Transverse colon (tissue), 4 donors: ENCODE measurements at regions not wholly inside any gene's neighbourhood (a gene's known extent, or its start where the extent isn't known, plus 50 kb on each side); places are given as distances from the start of the nearest gene placed in this dataset.

Experiments used
- DNase-seq: peaks from one replicate; pipeline ENCODE4 v3.0.0-alpha.2; 2019
- H3K27ac ChIP-seq, 4 donors: fragments of 200-600 bp; sonication (generic); 2 replicates each; pipeline ENCODE4 v1.5.1; 2016 to 2018; ENCODE audit warnings: inconsistent platforms in 4 of 4
- H3K27me3 ChIP-seq: fragments of 200-600 bp; sonication (generic); 2 replicates; pipeline ENCODE4 v1.5.1; 2017; ENCODE audit warnings: inconsistent platforms
- H3K36me3 ChIP-seq, 4 donors: fragments of 200-600 bp; sonication (generic); 2 replicates each; pipeline ENCODE4 v1.5.1; 2017 to 2019; ENCODE audit warnings: inconsistent platforms in 4 of 4
- H3K4me1 ChIP-seq, 4 donors: fragments of 200-600 bp; sonication (generic); 2 replicates each; pipeline ENCODE4 v1.5.1; 2017 to 2020; ENCODE audit warnings: inconsistent platforms in 4 of 4
- H3K4me3 ChIP-seq, 4 donors: fragments of 200-600 bp; sonication (generic); 1 replicate in 1 of 4; 2 replicates in 3 of 4; pipeline versions ENCODE4 v1.5.1 to v1.6.1; 2017 to 2019; ENCODE audit warnings: inconsistent platforms in 4 of 4
- H3K9me3 ChIP-seq, 2 donors: fragments of 200-600 bp; sonication (generic); 2 replicates each; pipeline ENCODE4 v1.5.1; 2017 to 2019; ENCODE audit warnings: inconsistent platforms in 2 of 2
- CTCF ChIP-seq, 5 experiments: fragments of 200-600 bp in 3 of 5; fragments of 450-650 bp in 2 of 5; sonication (generic) in 3 of 5; IDR thresholded peaks; 1 replicate in 2 of 5; 2 replicates in 3 of 5; pipeline ENCODE4 v1.5.1; 2016 to 2017; ENCODE audit warnings: antibody characterized with exemption in 5 of 5, inconsistent platforms in 3 of 5, mild to moderate bottlenecking in 2 of 5, moderate library complexity in 1 of 5
- EP300 ChIP-seq: sonication (generic); formaldehyde crosslinking; IDR thresholded peaks from one replicate; pipeline ENCODE4 v1.6.1; 2017; ENCODE audit warnings: antibody characterized with exemption, low read depth
- POLR2A ChIP-seq: fragments of 450-650 bp; IDR thresholded peaks from one replicate; pipeline ENCODE4 v1.6.1; 2016; ENCODE audit warnings: antibody characterized with exemption, mild to moderate bottlenecking, moderate library complexity
- POLR2AphosphoS5 ChIP-seq, 3 donors: sonication (generic); formaldehyde crosslinking; IDR thresholded peaks; one replicate each; pipeline ENCODE4 v1.6.1; 2016; ENCODE audit warnings: antibody characterized with exemption in 3 of 3
- WGBS, 2 donors: methylation state at CpG; one replicate each; pipeline ENCODE4 v1.1.5; 2018; ENCODE audit warnings: low coverage in 1 of 2; 5-methylcytosine and 5-hydroxymethylcytosine counted together
- in situ Hi-C, 4 donors: fragments of 200-750 bp; cut with MboI; loops; one replicate each; pipeline versions ENCODE4 v1.15.0 to v1.15.1; 2017; ENCODE audit warnings: low sequenced_read_pairs in 3 of 4, low pct_ligation_motif_present in 1 of 4, low pct_unique_long_range_greater_than_20kb in 1 of 4
- intact Hi-C: fragments of 100-400 bp; cut with DNase I; formaldehyde crosslinking; loops from one replicate; pipeline ENCODE4 v1.15.1; 2023; ENCODE audit warnings: low total_unique reads

- intact Hi-C loops (no loop called here), in situ Hi-C loops (no loop called here)
- Histone ChIP-seq H3K36me3 (no peaks in the 10 kb centered on the region), H3K4me1 (no peaks in the 10 kb centered on the region), H3K27me3 (no peaks in the 10 kb centered on the region), H3K27ac (no peak overlapping the region), H3K9me3 (no peaks in the 10 kb centered on the region), H3K4me3 (no peak overlapping the region)
- DNase-seq: no peak
- TF ChIP-seq POLR2A (no peak), CTCF (IDR thresholded peaks at IDR 0.05) (no peak), EP300 (no peak), POLR2AphosphoS5 (IDR thresholded peaks at IDR 0.05) (no peak)
- 52 to 67% methylated on average over 2 of the region's 2 CpGs for WGBS, 2 donors
Measured at GRCh38 chr3:176683382-176683781, 513.9 kb downstream of the TBL1XR1 start.

- H3K4me1 ChIP-seq: no peaks in the 10 kb centered on the region
- no peak for DNase-seq
- H3K4me3 ChIP-seq: no peak overlapping the region
- WGBS, 2 donors: 22 to 38% methylated on average over 7 to 8 of the region's 8 CpGs
- H3K36me3 ChIP-seq: no peaks in the 10 kb centered on the region
- H3K9me3 ChIP-seq: peaks cover 0 to 4% of the 10 kb centered on the region in 2 donors
- no peak for TF ChIP-seq EP300
- no peak for TF ChIP-seq CTCF (IDR thresholded peaks at IDR 0.05)
- TF ChIP-seq POLR2A: no peak
- no peak for TF ChIP-seq POLR2AphosphoS5 (IDR thresholded peaks at IDR 0.05)
- H3K27me3 ChIP-seq: no peaks in the 10 kb centered on the region
- intact Hi-C loops: loop anchor here (5.0 kb wide), 1 partner anchor 152 kb away; no protein-coding TSS in a partner anchor
- in situ Hi-C loops: no loop called here
- no peak overlapping the region for H3K27ac ChIP-seq
Measured at GRCh38 chr3:176663837-176664831, 533.1 kb downstream of the TBL1XR1 start.

- Histone ChIP-seq H3K36me3 (no peaks in the 10 kb centered on the region), H3K9me3 (no peaks in the 10 kb centered on the region), H3K27me3 (no peaks in the 10 kb centered on the region), H3K4me3 (no peak overlapping the region), H3K27ac (no peak overlapping the region), H3K4me1 (no peaks in the 10 kb centered on the region)
- WGBS, 2 donors: 40 to 65% methylated on average over 1 of the region's 1 CpG
- DNase-seq: no peak
- no peak for TF ChIP-seq POLR2AphosphoS5 (IDR thresholded peaks at IDR 0.05)
- TF ChIP-seq EP300: no peak
- no peak for TF ChIP-seq POLR2A
- TF ChIP-seq CTCF (IDR thresholded peaks at IDR 0.05): no peak
- intact Hi-C loops: loop anchor here (5.0 kb wide), 1 partner anchor 151 kb away; no protein-coding TSS in a partner anchor
- in situ Hi-C loops: no loop called here
Measured at GRCh38 chr3:176663387-176663786, 533.9 kb downstream of the TBL1XR1 start.

GRCh38 chr3:176661432-176661964 lies 535.8 kb downstream of the TBL1XR1 start:
- intact Hi-C loops (loop anchor here (5.0 kb wide), 1 partner anchor 149 kb away; no protein-coding TSS in a partner anchor), in situ Hi-C loops (no loop called here)
- no peaks in the 10 kb centered on the region for H3K4me1 ChIP-seq
- no peaks in the 10 kb centered on the region for H3K27me3 ChIP-seq
- no peak for DNase-seq
- H3K9me3 ChIP-seq: no peaks in the 10 kb centered on the region
- H3K4me3 ChIP-seq: no peak overlapping the region
- no peaks in the 10 kb centered on the region for H3K36me3 ChIP-seq
- H3K27ac ChIP-seq: no peak overlapping the region
- TF ChIP-seq EP300 (no peak), POLR2A (no peak)
- 60 to 81% methylated on average over 2 of the region's 2 CpGs for WGBS, 2 donors
